ENCODE measurements at regions not wholly inside any gene's neighbourhood (a gene's known extent, or its start where the extent isn't known, plus 50 kb on each side); places are given as distances from the start of the nearest gene placed in this dataset.

GRCh38 chr18:61699397-61700110 is 193.3 kb downstream of the RNF152 start:
- FAIRE-seq (no peak), DNase-seq (ENCODE audit: low read depth, low spot score) (no peak)
- Histone ChIP-seq H3K27ac (ENCODE audit: insufficient read depth, low read depth, low read length) (no peak overlapping the region), H2AFZ (ENCODE audit: low read depth, low read length) (no peak overlapping the region), H3K9ac (replicated peaks; ENCODE audit: extremely low read depth, insufficient read depth, low read length) (no peak overlapping the region), H3K9me3 (replicated peaks; ENCODE audit: control insufficient read depth, insufficient read depth, low read length) (no peaks in the 10 kb centered on the region), H3K36me3 (ENCODE audit: control insufficient read depth in 2 of 2, extremely low read depth in 1 of 2, insufficient read depth in 2 of 2, low read length in 2 of 2) (no peaks in the 10 kb centered on the region), H3K27me3 (ENCODE audit: control insufficient read depth in 2 of 2, insufficient read depth in 2 of 2, low read length in 2 of 2) (no peaks in the 10 kb centered on the region), H3K4me1 (ENCODE audit: control insufficient read depth, extremely low read depth, insufficient read depth, low read length) (peaks cover 34% of the 10 kb centered on the region), H3K4me2 (ENCODE audit: insufficient read depth, low read length) (no peak overlapping the region), H3K9me1 (replicated peaks; ENCODE audit: control insufficient read depth, extremely low read depth, insufficient read depth, low read length) (no peaks in the 10 kb centered on the region), H3K79me2 (ENCODE audit: control insufficient read depth, insufficient read depth, low read length) (no peaks in the 10 kb centered on the region), H3K4me3 (replicated peaks in 1 of 3; ENCODE audit: insufficient read depth in 1 of 3, low read depth in 1 of 3, low read length in 3 of 3) (no peak overlapping the region), H4K20me1 (replicated peaks; ENCODE audit: control insufficient read depth, extremely low read depth, insufficient read depth, low read length) (no peaks in the 10 kb centered on the region)
- ChIA-PET CTCF (no interaction called here), POLR2A (no interaction called here)
- dilution Hi-C loops (cut with MboI; ENCODE audit: extremely low pct_ligation_motif_present, low sequenced_read_pairs): no loop called here
- TF ChIP-seq FOS (IDR thresholded peaks at IDR 0.05; ENCODE audit: borderline replicate concordance, insufficient read depth, low read length) (no peak), JUN (IDR thresholded peaks at IDR 0.05; ENCODE audit: borderline replicate concordance, insufficient read depth, insufficient read length, low read depth) (no peak), POLR2A (IDR thresholded peaks at IDR 0.05; ENCODE audit: low read depth, low read length) (no peak), POLR2AphosphoS5 (IDR thresholded peaks at IDR 0.05; ENCODE audit: insufficient read depth, low read depth, low read length) (no peak), MYC (IDR thresholded peaks at IDR 0.05; ENCODE audit: low read depth, low read length) (no peak), GATA2 (IDR thresholded peaks at IDR 0.05; ENCODE audit: insufficient read depth, insufficient read length, low read depth, low read length) (no peak), CTCF (IDR thresholded peaks at IDR 0.05; ENCODE audit: extremely low read depth in 1 of 2, insufficient read depth in 1 of 2, low read depth in 1 of 2, low read length in 2 of 2) (no peak), EZH2 (IDR thresholded peaks at IDR 0.05; ENCODE audit: borderline replicate concordance, low read depth, low read length, severe bottlenecking) (no peak)
- TF ChIP-seq, protein P1, sequence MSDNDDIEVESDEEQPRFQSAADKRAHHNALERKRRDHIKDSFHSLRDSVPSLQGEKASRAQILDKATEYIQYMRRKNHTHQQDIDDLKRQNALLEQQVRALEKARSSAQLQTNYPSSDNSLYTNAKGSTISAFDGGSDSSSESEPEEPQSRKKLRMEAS (IDR thresholded peaks at IDR 0.05; ENCODE audit: insufficient read depth, insufficient read length): no peak
- intact Hi-C loops (cut with micrococcal nuclease): loop anchor here (10.0 kb wide), 1 partner anchor 295 kb away; no protein-coding TSS in a partner anchor
- BruUV-seq (replicated peaks): no TSS peak

Data from endothelial cell of umbilical vein (primary cell).